Left cardiac atrium (tissue), 4 donors: ENCODE measurements at regions not wholly inside any gene's neighbourhood (a gene's known extent, or its start where the extent isn't known, plus 50 kb on each side); places are given as distances from the start of the nearest gene placed in this dataset.
A peak's percentile ranks its signal among the peaks of the same experiment; 100 is the strongest.

ENCODE experiments used
- ATAC-seq, 2 donors: fragments of 200-7000 bp; cut with Tn5 transposase; one replicate each; pipeline ENCODE4 v1.9.1; 2020; ENCODE audit warnings: mild to moderate bottlenecking in 2 of 2, moderate library complexity in 2 of 2
- DNase-seq: peaks from one replicate; pipeline ENCODE4 v3.0.0-alpha.2; 2020
- intact Hi-C, 2 donors: fragments of 100-400 bp; cut with DNase I; formaldehyde crosslinking; loops; one replicate each; pipeline versions ENCODE4 v1.14.1 to v1.15.1; 2022 to 2023
- donor health status: DM: no; HTN: yes; CAD: no.
- donor health status: DM: no; HTN: yes; CAD: no; lungs with severe emphysema.
- donor health status: DM: yes; HTN: yes; CAD: no.
- donor health status: Dilated cardiomyopathy.

DNA sequence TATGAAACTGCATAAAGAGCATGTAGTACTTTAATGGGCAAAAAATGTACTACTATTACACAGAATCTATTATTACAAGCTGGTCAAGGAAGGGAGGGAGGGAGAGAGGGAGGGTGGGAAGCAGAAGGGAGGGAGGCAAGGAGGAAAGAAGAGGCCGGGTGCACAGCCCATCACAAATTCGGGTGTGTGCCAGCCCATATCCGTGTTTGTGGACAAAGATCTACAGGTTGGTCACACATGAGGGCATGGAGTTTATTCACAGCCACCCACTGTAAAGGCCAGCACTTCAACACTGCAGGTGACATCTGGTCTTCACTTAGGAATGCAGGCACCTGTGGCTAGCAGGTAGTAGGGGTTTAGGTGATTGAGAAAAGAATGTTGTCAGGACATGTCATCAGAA is 352.5 kb upstream of the NBEA start:
- no peak for DNase-seq
- intact Hi-C loops = no loop called here
- ATAC-seq = no peak

GRCh38 chr13:34591129-34591528 is 350.9 kb upstream of the NBEA start:
- intact Hi-C loops = no loop called here
- DNase-seq (no peak), ATAC-seq (no peak)

GRCh38 chr13:34591900-34592529 is 350.1 kb upstream of the NBEA start:
- DNase-seq (peak; percentile 39), ATAC-seq (peak; percentile 54 to 57)
- intact Hi-C loops = no loop called here

- intact Hi-C loops = no loop called here
- DNase-seq (no peak), ATAC-seq (no peak)
Observed at GRCh38 chr13:34593658-34594057, 348.4 kb upstream of the NBEA start.

DNA sequence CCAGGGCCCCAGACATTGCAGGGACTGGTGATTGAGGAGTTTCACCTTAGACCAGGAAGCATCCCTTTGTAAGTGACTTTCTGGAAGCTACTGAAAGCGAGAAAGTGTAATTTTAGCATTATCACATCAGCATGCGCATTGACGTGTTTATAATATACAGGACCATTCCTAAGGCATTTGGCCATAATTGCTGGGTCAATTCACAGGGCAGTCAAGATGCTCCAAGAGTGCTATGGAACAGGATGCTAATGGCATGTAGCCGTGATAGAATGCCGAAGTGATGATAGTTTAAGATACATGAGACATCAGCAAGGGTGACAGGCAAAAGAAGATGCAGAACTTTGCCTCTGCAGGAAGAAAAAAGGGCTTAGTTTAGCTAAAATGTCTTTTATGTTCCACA is 347.6 kb upstream of the NBEA start:
- no peak for ATAC-seq
- intact Hi-C loops = no loop called here

GRCh38 chr13:34608331-34608730 is 333.7 kb upstream of the NBEA start:
- intact Hi-C loops = no loop called here
- ATAC-seq (no peak), DNase-seq (no peak)

More for the DNA sequence above, 347.6 kb upstream of the NBEA start:
- DNase-seq = no peak

DNA sequence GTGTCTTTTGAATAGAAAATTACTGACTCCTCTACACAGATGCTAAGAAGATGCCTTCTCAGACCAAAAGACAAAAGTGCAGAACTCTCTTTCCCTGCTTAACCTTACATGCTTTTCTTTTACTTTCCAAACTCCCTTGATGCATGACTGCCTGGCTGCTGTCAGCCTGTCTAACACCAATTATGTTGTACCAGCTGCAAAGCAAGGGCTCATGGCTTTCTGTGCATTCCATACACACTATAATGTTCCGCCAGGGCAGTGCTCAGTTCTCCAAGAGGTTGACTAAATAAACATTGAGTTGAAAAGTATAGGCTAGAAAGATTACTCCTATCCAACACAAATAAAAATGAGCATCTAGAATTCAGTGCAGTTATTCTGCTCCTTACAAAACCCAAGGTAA is 330.4 kb upstream of the NBEA start:
- no peak for ATAC-seq
- intact Hi-C loops = no loop called here
- DNase-seq = no peak

- ATAC-seq (no peak), DNase-seq (no peak)
- intact Hi-C loops = no loop called here
Observed at GRCh38 chr13:34617473-34618083, 324.5 kb upstream of the NBEA start.

GRCh38 chr13:34618654-34619053 is 323.4 kb upstream of the NBEA start:
- DNase-seq (no peak), ATAC-seq (no peak)
- intact Hi-C loops = no loop called here

GRCh38 chr13:34619326-34619725 is 322.7 kb upstream of the NBEA start:
- intact Hi-C loops = no loop called here
- ATAC-seq (no peak), DNase-seq (no peak)

DNA sequence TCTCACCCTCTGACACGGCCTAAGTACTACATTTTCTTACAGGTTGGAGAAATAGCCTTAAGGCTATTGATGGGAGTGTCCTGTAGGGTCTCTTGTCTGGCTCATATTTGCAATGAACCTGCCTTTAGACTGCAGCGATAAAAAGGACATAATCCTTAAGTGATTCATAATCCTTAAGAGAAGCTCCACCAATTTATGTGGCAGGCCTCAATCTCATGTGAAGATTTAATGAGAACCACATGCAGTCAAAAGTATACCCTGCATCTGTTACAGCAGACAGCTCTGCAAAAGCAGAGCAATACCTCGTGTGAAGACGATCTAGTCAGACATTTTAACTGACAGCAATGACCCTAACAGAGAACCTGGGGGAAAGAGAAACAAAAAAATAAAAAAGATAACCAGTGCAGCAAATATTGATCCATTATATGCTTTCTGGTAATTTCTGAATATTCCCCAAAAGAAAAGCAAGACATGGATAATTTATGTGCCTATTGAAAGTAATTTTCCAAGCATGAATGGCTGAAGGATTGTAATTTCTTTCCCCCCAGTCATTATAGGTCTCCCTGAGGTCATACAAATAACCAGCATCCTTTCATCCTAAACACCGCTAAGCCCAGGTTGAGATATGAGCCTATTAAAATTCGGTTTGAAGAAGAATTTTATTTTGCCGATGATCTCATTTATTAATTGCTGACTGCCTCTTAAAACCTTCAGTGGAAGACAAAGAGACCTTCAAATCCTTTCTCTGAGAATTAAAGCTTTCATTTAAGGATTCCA is 321.8 kb upstream of the NBEA start:
- no peak for ATAC-seq
- no peak for DNase-seq
- intact Hi-C loops = no loop called here

DNA sequence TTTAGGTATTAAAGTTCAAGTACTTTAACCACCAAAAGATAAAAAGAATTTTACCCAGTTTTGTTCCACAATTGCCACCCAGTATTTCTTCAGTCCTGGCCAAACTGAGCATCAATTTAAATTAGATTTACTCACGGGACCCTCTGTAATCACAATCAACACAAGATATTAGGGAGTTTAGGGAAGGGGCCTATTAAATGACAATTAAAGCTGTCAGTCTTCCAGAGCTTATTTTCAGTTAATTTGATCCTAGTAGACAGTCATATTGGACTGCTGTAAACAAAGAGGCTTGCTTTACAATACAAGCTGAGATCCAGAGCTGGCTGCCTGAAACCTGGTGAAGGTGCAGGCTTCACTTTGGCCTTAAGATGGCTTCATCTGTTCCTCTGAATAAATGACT is 321.2 kb upstream of the NBEA start:
- no peak for DNase-seq
- ATAC-seq = no peak
- intact Hi-C loops = no loop called here

DNA sequence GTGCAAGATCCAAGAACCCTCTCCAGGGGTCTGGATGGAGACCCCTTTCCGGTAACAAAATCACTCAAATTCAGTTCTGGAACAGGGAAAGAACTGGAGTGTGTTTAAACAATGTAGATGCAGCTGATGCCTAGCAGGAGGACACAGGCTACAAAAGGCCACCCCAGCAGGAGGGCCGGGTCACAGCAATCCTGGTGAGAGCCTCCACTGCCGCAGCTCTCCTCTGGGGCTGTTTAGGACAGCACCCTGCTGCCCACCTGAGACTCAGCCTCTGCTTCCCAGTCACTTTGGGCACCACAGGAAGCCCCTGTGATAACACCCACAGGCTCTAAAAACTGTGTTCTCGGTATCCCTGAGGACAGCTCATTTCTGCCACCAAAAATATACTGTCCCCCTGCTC is 318.7 kb upstream of the NBEA start:
- ATAC-seq = no peak
- intact Hi-C loops = no loop called here

DNA sequence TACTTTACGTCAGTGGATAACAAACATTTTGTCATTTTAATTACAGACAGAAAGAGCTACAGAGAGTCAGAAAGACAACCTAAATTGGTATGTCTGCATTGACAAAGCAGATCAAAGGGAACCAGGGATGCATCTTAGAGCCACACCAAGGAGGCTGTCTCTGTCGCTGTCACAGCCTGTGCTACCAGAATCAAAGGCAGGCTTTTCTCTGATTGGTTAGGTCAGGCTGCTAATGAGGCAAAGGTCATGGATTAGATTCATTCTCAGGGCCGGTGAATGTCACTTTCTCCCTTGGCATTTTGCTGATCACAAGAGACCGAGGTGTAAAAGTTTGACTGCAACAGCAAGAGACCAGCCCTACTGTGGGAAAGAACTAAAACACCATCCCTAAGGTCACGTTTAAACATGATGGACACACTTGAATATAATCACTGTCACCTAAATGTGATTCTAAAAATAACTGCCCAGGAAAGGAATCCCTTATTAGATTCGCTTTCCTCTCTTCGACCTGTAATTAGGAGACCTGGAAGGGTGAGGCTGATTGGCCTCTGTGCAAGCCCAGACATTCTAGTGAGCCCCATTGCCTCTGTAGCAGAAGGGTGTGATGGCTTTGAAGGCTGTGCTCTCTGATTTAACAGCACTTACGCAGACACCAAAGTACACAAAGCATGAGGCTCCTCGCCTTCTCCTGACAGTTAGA is 314.4 kb upstream of the NBEA start:
- ATAC-seq (no peak), DNase-seq (no peak)
- intact Hi-C loops = no loop called here

More for the DNA sequence above, 318.7 kb upstream of the NBEA start:
- no peak for DNase-seq

DNA sequence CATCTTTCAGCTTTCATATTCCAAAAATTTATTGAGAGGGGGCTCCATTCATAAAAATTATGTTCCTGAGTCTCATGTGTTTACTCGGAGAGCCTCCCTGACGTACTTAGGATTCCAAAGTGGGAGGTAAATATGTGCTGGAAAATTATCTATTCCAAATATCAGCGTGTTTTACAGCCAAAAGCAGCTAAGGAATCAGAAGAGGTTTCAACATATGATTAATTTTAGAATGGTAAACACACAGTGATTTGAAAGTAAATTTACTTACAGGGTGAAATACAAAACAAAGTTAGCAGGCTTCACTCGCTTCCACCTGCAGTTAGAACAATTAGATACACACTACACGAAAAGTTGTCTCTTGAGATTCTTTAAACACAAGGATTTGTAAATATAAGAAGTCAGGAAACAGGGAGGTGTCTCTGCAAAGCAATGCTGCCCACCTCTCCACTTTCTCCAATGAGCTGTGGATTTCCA is 313.8 kb upstream of the NBEA start:
- no peak for ATAC-seq
- intact Hi-C loops = no loop called here
- no peak for DNase-seq

DNA sequence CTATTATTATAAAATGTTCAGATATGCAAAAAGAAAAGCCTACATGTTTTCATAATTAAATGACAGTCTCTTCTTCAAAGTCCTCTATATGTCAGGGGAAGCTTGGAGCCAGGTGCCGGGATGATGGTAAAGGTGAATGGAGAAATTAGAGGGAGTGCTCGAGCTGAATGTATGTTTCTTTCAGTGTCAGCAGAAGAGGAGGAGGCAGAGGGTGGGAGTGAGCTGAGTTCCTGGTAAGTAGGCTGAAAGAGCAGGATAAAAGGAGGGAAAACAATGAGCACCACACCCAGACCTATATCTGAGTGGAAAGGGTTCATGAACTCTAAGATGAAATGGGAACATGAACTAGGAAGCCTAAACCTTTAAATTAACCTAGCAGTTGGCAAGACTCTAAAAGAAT is 307.6 kb upstream of the NBEA start:
- no peak for ATAC-seq

GRCh38 chr13:34637138-34637537 is 304.9 kb upstream of the NBEA start:
- ATAC-seq = no peak
- intact Hi-C loops = no loop called here

More for the DNA sequence above, 307.6 kb upstream of the NBEA start:
- DNase-seq = no peak
- intact Hi-C loops = no loop called here

DNA sequence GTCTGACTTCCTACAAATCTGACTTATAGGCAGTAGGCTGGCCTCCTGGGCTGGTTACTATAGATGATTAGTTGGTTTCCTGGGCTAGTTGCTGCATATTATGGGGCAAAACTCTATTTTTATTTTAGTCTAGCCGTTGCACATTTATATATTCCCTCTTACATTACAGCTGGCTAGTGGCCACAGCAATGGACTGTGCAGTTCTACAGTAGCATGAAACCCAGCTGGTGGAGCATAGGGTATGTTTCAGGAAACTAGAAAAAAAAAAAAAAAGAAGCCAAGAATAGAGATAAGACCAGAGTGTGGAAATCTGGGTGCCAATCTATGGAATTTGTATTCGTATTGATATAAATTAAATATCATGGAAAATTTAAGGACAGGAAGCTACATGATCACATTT is 304.4 kb upstream of the NBEA start:
- ATAC-seq (no peak), DNase-seq (no peak)
- intact Hi-C loops = no loop called here

More at GRCh38 chr13:34637138-34637537, 304.9 kb upstream of the NBEA start:
- DNase-seq = no peak

DNA sequence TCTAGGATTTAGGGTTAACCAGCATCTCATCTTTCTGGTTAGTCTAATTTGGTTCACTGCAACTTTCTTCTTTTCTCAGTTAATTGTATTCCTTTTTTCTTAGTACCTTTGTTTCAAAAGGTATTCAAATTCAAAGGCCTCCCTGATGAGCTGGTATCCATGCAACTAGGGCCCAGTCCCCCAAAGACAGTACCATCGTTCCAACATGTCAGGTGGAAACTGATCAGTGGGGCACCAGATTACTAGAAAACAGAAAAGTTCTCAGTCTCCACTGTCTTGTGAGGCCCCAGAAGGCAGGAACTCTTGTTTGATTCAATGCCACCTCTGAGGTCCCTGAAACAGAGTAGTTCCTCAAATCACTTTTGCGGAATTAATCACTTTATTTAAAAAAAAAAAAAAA is 303.2 kb upstream of the NBEA start:
- ATAC-seq = no peak
- intact Hi-C loops = no loop called here

More for the DNA sequence above, 303.2 kb upstream of the NBEA start:
- DNase-seq = no peak
